ENCODE measurements at regions not wholly inside any gene's neighbourhood (a gene's known extent, or its start where the extent isn't known, plus 50 kb on each side); places are given as distances from the start of the nearest gene placed in this dataset.
A peak's percentile ranks its signal among the peaks of the same experiment; 100 is the strongest.

GRCh38 chr3:111292117-111292516 is 220.5 kb downstream of the NECTIN3 start (continued):
- TF ChIP-seq CTCF (conservative IDR thresholded peaks at IDR 0.05; ENCODE audit: low read depth in 2 of 2), result no peak
- no peak for TF ChIP-seq ZNF114 (CRISPR knock-in tag; IDR thresholded peaks at IDR 0.05)
- no peak for TF ChIP-seq ETS1 (IDR thresholded peaks at IDR 0.05)

GRCh38 chr3:111299192-111299615 is 227.6 kb downstream of the NECTIN3 start:
- Mint-ChIP-seq H3K4me1 (peaks cover 14% of the 10 kb centered on the region; the same call in 2 of the 3 replicates), H3K4me3 (no peak overlapping the region), H3K9me3 (no peaks in the 10 kb centered on the region), H3K27ac (no peak overlapping the region), H3K36me3 (ENCODE audit: low read depth) (no peaks in the 10 kb centered on the region), H3K27me3 (ENCODE audit: insufficient read depth, low read depth, poor library complexity) (no peaks in the 10 kb centered on the region)
- ATAC-seq, result peak; percentile 64
- 0 out of 2 replicates have a peak, but pooled peaks cover 4% of the 10 kb centered on the region for H3K4me1 ChIP-seq (ENCODE audit: insufficient read depth)
- H3F3A ChIP-seq (replicated peaks; ENCODE audit: low read depth), result no peaks in the 10 kb centered on the region
- H3K4me3 ChIP-seq, result no peak overlapping the region
- no peak overlapping the region for H3K27ac ChIP-seq (ENCODE audit: low read depth)
- peak; percentile 45 for DNase-seq (ENCODE audit: low spot score)
- H4K20me1 ChIP-seq (replicated peaks; ENCODE audit: insufficient read depth), result no peaks in the 10 kb centered on the region
- no peaks in the 10 kb centered on the region for H3K79me2 ChIP-seq (replicated peaks; ENCODE audit: insufficient read depth)
- H3K9me2 ChIP-seq (ENCODE audit: insufficient read depth), result no peaks in the 10 kb centered on the region; the same call in 1 of the 2 replicates
- H3K36me3 ChIP-seq (ENCODE audit: insufficient read depth), result no peaks in the 10 kb centered on the region
- no peaks in the 10 kb centered on the region for H3K27me3 ChIP-seq (ENCODE audit: insufficient read depth)
- no peak overlapping the region for H3K4me2 ChIP-seq
- TF ChIP-seq CTCF (conservative IDR thresholded peaks at IDR 0.05; ENCODE audit: low read depth in 2 of 2) (peak; percentile 50 to 73), NANOG (IDR thresholded peaks at IDR 0.05; ENCODE audit: borderline replicate concordance) (no peak)
- H2AFZ ChIP-seq, result no peak overlapping the region

- Mint-ChIP-seq H3K4me1 (peaks cover 14% of the 10 kb centered on the region; the same call in 2 of the 3 replicates), H3K27me3 (ENCODE audit: insufficient read depth, low read depth, poor library complexity) (no peaks in the 10 kb centered on the region)
Measured at GRCh38 chr3:111301238-111301798, 229.7 kb downstream of the NECTIN3 start.

More at GRCh38 chr3:111301238-111301798, 229.7 kb downstream of the NECTIN3 start:
- TF ChIP-seq ZNF462 (CRISPR knock-in tag; IDR thresholded peaks at IDR 0.05), result no peak
- Histone ChIP-seq H4K20me1 (replicated peaks; ENCODE audit: insufficient read depth) (no peaks in the 10 kb centered on the region), H3K4me2 (no peak overlapping the region), H3K4me3 (no peak overlapping the region), H3K27me3 (ENCODE audit: insufficient read depth) (no peaks in the 10 kb centered on the region), H3K27ac (ENCODE audit: low read depth) (no peak overlapping the region), H3K79me2 (replicated peaks; ENCODE audit: insufficient read depth) (no peaks in the 10 kb centered on the region), H3F3A (replicated peaks; ENCODE audit: low read depth) (no peaks in the 10 kb centered on the region), H3K36me3 (ENCODE audit: insufficient read depth) (no peaks in the 10 kb centered on the region), H3K4me1 (ENCODE audit: insufficient read depth) (0 out of 2 replicates have a peak, but pooled peaks cover 4% of the 10 kb centered on the region), H3K9me2 (ENCODE audit: insufficient read depth) (no peaks in the 10 kb centered on the region; the same call in 1 of the 2 replicates), H2AFZ (no peak overlapping the region)
- H3K4me3 Mint-ChIP-seq, result no peak overlapping the region
- ATAC-seq, result no peak
- no peaks in the 10 kb centered on the region for H3K36me3 Mint-ChIP-seq (ENCODE audit: low read depth)
- no peak for DNase-seq (ENCODE audit: low spot score)
- no peaks in the 10 kb centered on the region for H3K9me3 Mint-ChIP-seq
- no peak overlapping the region for H3K27ac Mint-ChIP-seq
